Ovary (tissue), 3 donors: ENCODE measurements at regions not wholly inside any gene's neighbourhood (a gene's known extent, or its start where the extent isn't known, plus 50 kb on each side); places are given as distances from the start of the nearest gene placed in this dataset.

ENCODE experiments used
- CTCF ChIP-seq, 3 donors: fragments of 450-650 bp in 2 of 3; fragments of 200-600 bp in 1 of 3; IDR thresholded peaks; one replicate each; pipeline versions ENCODE4 v1.5.1 to v1.8.0; 2016 to 2022; ENCODE audit warnings: antibody characterized with exemption in 3 of 3, mild to moderate bottlenecking in 1 of 3
- EP300 ChIP-seq: sonication (generic); formaldehyde crosslinking; IDR thresholded peaks from one replicate; pipeline ENCODE4 v1.6.1; 2017; ENCODE audit warnings: antibody characterized with exemption
- donor health status: DM: no; HTN: no; CAD: no.

GRCh38 chr16:79943736-79944135 lies 343.2 kb upstream of the MAF start:
- TF ChIP-seq CTCF (IDR thresholded peaks at IDR 0.05) (no peak), EP300 (no peak)
